GM12878 (cell line): ENCODE measurements at regions not wholly inside any gene's neighbourhood (a gene's known extent, or its start where the extent isn't known, plus 50 kb on each side); places are given as distances from the start of the nearest gene placed in this dataset.

ENCODE experiments used
- ATAC-seq: fragments of 200-7000 bp; cut with Tn5 transposase; 3 replicates; pipeline ENCODE4 v1.9.1; 2020; ENCODE audit warnings: mild to moderate bottlenecking, moderate library complexity
- BruUV-seq: library from RNA; stranded (reverse); fragments of 400-500 nt; replicated peaks from 2 replicates; lab custom pipeline; 2021; lab: Mats Ljungman, UMichigan
- CTCF ChIA-PET: fragments of 300-600 bp; sonication (Branson Sonifier 250); formaldehyde crosslinking; extraction: SDS; loops from one replicate; lab custom pipeline; 2021; ENCODE audit warnings: inconsistent platforms; lab: Yijun Ruan, JAX
- POLR2A ChIA-PET: fragments of 350-600 bp; formaldehyde crosslinking; extraction: SDS; loops from one replicate; lab custom pipeline; 2021; ENCODE audit warnings: inconsistent platforms; lab: Charles Lee
- RAD21 ChIA-PET: fragments of 300-600 bp; sonication (Branson Sonifier 250); formaldehyde crosslinking; loops from one replicate; lab custom pipeline; 2023; ENCODE audit warnings: antibody characterized with exemption; ENCODE audit not compliant: unreplicated experiment; lab: Charles Lee
- SMC1A ChIA-PET: fragments of 300-600 bp; sonication (Branson Sonifier 250); formaldehyde crosslinking; loops from one replicate; lab custom pipeline; 2023; ENCODE audit not compliant: unreplicated experiment, uncharacterized antibody; lab: Charles Lee
- DNase-seq: peaks from one replicate; pipeline ENCODE4 v3.0.0-alpha.2; 2011; ENCODE audit warnings: low read depth, low spot score
- FAIRE-seq: peaks from 3 replicates; lab custom pipeline; 2011; peaks lifted over from hg19 to GRCh38; lab: Jason Lieb, UNC
- H2AFZ ChIP-seq: 2 replicates; pipeline ENCODE4 v1.6.0; 2011; ENCODE audit warnings: low read depth, low read length, control low read depth; ENCODE audit not compliant: control insufficient read depth
- H3K27ac ChIP-seq: 2 replicates; pipeline ENCODE4 v1.5.1; 2011; ENCODE audit warnings: control low read depth; ENCODE audit not compliant: control insufficient read depth, insufficient read depth
- H3K27me3 ChIP-seq, 2 experiments: replicated peaks in 1 of 2; 2 replicates each; pipeline versions ENCODE4 v1.6.0 to v1.6.1; 2011; ENCODE audit warnings: low read length in 1 of 2; ENCODE audit not compliant: control insufficient read depth in 2 of 2, insufficient read depth in 2 of 2
- H3K36me3 ChIP-seq, 2 experiments: 2 replicates each; pipeline ENCODE4 v1.5.1; 2011; ENCODE audit warnings: low read length in 1 of 2; ENCODE audit not compliant: control insufficient read depth in 2 of 2, insufficient read depth in 2 of 2
- H3K4me1 ChIP-seq: 2 replicates; pipeline ENCODE4 v1.6.1; 2011; ENCODE audit warnings: mild to moderate bottlenecking, low read length, moderate library complexity, mixed read lengths; ENCODE audit not compliant: control insufficient read depth, insufficient read depth
- H3K4me2 ChIP-seq: 2 replicates; pipeline ENCODE4 v1.6.0; 2011; ENCODE audit warnings: control low read depth; ENCODE audit not compliant: control insufficient read depth, insufficient read depth
- H3K4me3 ChIP-seq: fragments of 200-600 bp; sonication (generic); 2 replicates; pipeline ENCODE4 v1.5.1; 2016
- H3K79me2 ChIP-seq: 2 replicates; pipeline ENCODE4 v1.6.0; 2011; ENCODE audit warnings: low read length; ENCODE audit not compliant: control insufficient read depth, insufficient read depth
- H3K9ac ChIP-seq: 2 replicates; pipeline ENCODE4 v1.8.0; 2011; ENCODE audit warnings: low read length, control low read depth, mixed read lengths; ENCODE audit not compliant: control insufficient read depth, insufficient read depth
- H3K9me3 ChIP-seq: replicated peaks from 3 replicates; pipeline ENCODE4 v1.5.1; 2011; ENCODE audit warnings: mild to moderate bottlenecking, low read length; ENCODE audit not compliant: control insufficient read depth, insufficient read depth
- H4K20me1 ChIP-seq: 2 replicates; pipeline ENCODE4 v1.6.0; 2011; ENCODE audit not compliant: control insufficient read depth, insufficient read depth
- BRCA1 ChIP-seq: IDR thresholded peaks from 2 replicates; pipeline ENCODE4 v1.6.1; 2011; ENCODE audit warnings: low read depth, low read length, improper control_type of control experiment
- CEBPB ChIP-seq, 2 experiments: fragments of 150-350 bp in 1 of 2; IDR thresholded peaks; 2 replicates each; pipeline ENCODE4 v1.6.1; 2012 to 2014; ENCODE audit warnings: low read depth in 2 of 2, low read length in 2 of 2, borderline replicate concordance in 1 of 2, inconsistent platforms in 1 of 2
- EP300 ChIP-seq, 2 experiments: fragments of 150-350 bp in 1 of 2; IDR thresholded peaks; 2 replicates each; pipeline ENCODE4 v1.6.1; 2011 to 2012; ENCODE audit warnings: low read depth in 2 of 2, low read length in 2 of 2, borderline replicate concordance in 1 of 2, improper control_type of control experiment in 1 of 2, inconsistent platforms in 1 of 2; ENCODE audit not compliant: control insufficient read depth in 1 of 2
- IKZF1 ChIP-seq: fragments of 450-650 bp; conservative IDR thresholded peaks from 2 replicates; pipeline ENCODE4 v1.6.1; 2017; ENCODE audit warnings: antibody characterized with exemption, mild to moderate bottlenecking
- KDM1A ChIP-seq: fragments of 200-600 bp; sonication (generic); IDR thresholded peaks from 2 replicates; pipeline ENCODE4 v1.6.1; 2016; ENCODE audit warnings: borderline replicate concordance
- NR2C2 ChIP-seq: IDR thresholded peaks from 2 replicates; pipeline ENCODE4 v1.6.1; 2011; ENCODE audit warnings: borderline replicate concordance, low read depth; ENCODE audit not compliant: control insufficient read depth, insufficient read length
- NRF1 ChIP-seq: conservative IDR thresholded peaks from 2 replicates; pipeline ENCODE4 v1.6.1; 2011; ENCODE audit warnings: mild to moderate bottlenecking, low read depth, low read length, improper control_type of control experiment
- RAD21 ChIP-seq: IDR thresholded peaks from 2 replicates; pipeline ENCODE4 v1.6.1; 2011; ENCODE audit warnings: mild to moderate bottlenecking, low read depth, low read length, moderate library complexity; ENCODE audit not compliant: insufficient read depth
- RCOR1 ChIP-seq: conservative IDR thresholded peaks from 2 replicates; pipeline ENCODE4 v1.6.1; 2012; ENCODE audit warnings: low read depth, low read length, improper control_type of control experiment
- SMARCA5 ChIP-seq: fragments of 450-650 bp; IDR thresholded peaks from 2 replicates; pipeline ENCODE4 v1.6.1; 2017; ENCODE audit warnings: mild to moderate bottlenecking
- SUZ12 ChIP-seq: fragments of 200-600 bp; sonication (generic); IDR thresholded peaks from one replicate; pipeline ENCODE4 v1.6.1; 2018; ENCODE audit warnings: antibody characterized with exemption, mild to moderate bottlenecking; ENCODE audit not compliant: unreplicated experiment
- TARDBP ChIP-seq: IDR thresholded peaks from 2 replicates; pipeline ENCODE4 v1.6.1; 2016; ENCODE audit warnings: borderline replicate concordance
- WRNIP1 ChIP-seq: IDR thresholded peaks from 2 replicates; pipeline ENCODE4 v1.6.1; 2011; ENCODE audit warnings: low read depth, low read length, improper control_type of control experiment, borderline replicate concordance
- ZNF274 ChIP-seq: IDR thresholded peaks from one replicate; pipeline ENCODE4 v1.8.0; 2011; ENCODE audit not compliant: insufficient read length, insufficient read depth
- ZNF622 ChIP-seq: fragments of 450-650 bp; IDR thresholded peaks from 2 replicates; pipeline ENCODE4 v1.6.1; 2017; ENCODE audit warnings: mild to moderate bottlenecking, inconsistent platforms
- WGBS: methylation state at CpG from one replicate; pipeline ENCODE4 v1.1.6; 2016; ENCODE audit warnings: low lambda C conversion rate; ENCODE audit not compliant: insufficient replicate concordance, insufficient coverage; ENCODE audit errors: missing lambda C conversion rate; 5-methylcytosine and 5-hydroxymethylcytosine counted together
- in situ Hi-C: fragments of 300-500 bp; cut with MboI; formaldehyde crosslinking; loops from 9 replicates; pipeline ENCODE4 v1.14.3; 2018; ENCODE audit warnings: mixed read lengths
- intact Hi-C: fragments of 100-400 bp; cut with micrococcal nuclease; formaldehyde crosslinking; loops from one replicate; pipeline ENCODE4 v1.14.2; 2022; ENCODE audit not compliant: unreplicated experiment
- TF ChIP-seq, protein P1 (sequence below): fragments of 450-650 bp; formaldehyde crosslinking; IDR thresholded peaks from 2 replicates; pipeline ENCODE4 v1.5.0; 2022; ENCODE audit warnings: mild to moderate bottlenecking, missing genetic modification characterization
- TF ChIP-seq, protein P2 (sequence below): IDR thresholded peaks from 2 replicates; pipeline ENCODE4 v1.6.1; 2011; ENCODE audit warnings: borderline replicate concordance, low read depth, mild to moderate bottlenecking, moderate library complexity, low read length; ENCODE audit not compliant: insufficient read depth, poor library complexity, severe bottlenecking
- TF ChIP-seq, protein P3 (sequence below): IDR thresholded peaks from 2 replicates; pipeline ENCODE4 v1.6.1; 2011; ENCODE audit warnings: low read depth, low read length, improper control_type of control experiment, borderline replicate concordance

DNA sequence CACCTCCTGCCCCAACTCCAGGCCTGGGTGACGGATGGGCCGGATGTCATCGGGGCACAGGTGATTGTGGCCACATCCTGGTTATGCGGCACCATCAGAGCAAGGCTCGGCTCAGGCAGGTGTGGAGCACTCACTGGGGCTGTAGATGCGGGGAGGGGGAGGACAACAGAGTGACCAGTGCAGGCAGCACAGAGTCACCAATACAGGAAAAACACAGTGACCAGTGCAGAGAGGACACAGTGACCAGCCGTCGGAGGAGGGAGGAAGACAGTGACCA lies 209.1 kb downstream of the BRD1 start (continued):
- no peak for TF ChIP-seq SMARCA5
- no peak for TF ChIP-seq IKZF1

DNA sequence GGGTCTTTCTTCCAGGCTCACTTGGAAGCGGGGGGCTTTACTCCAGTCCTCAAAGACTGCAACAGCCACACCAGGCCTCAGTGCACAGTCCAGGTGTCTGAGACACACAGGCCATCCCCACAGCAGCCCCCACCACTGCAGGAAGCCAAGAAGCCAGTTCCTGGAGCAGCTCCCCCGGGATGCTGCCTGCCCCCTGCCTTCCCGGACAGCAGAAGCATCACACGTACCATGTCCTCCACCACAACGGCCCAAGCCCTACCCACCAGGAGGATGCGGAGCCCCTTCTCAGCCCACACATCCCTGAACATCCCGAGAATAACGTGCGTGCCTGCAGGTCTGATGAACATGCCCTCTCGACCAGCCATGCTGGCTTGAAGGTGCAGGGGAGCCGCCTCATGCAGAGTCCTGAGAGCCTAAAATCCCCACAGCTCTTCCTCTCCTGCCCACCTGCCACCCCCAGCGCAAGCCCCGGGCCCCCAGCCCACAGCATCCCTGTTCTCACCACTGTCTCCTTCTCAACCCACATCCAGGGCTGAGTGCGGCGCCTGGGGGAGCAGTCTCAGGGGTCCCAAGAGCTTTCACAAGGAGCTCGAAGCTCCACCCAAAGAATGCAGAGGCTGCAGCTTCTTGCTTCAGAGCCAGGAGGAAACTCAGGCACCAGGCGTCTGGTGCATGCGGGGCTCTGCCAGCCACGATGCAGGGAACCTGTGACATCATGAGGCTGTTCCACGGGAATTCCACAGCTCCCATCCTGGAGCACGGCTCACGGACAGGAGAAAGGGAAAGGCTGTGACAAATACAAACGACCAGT lies 209.6 kb downstream of the BRD1 start:
- SMC1A ChIA-PET = no interaction called here
- H3K9me3 ChIP-seq = no peaks in the 10 kb centered on the region; the same call in 2 of the 3 replicates
- H3K4me2 ChIP-seq = no peak overlapping the region
- H3K36me3 ChIP-seq = no peaks in the 10 kb centered on the region; a peak in 2 of 4 replicates
- CTCF ChIA-PET = no interaction called here
- DNase-seq (no peak), ATAC-seq (no peak), FAIRE-seq (no peak)
- intact Hi-C loops (no loop called here), in situ Hi-C loops (no loop called here)
- no peak overlapping the region for H3K4me3 ChIP-seq
- RAD21 ChIA-PET = no interaction called here
- no peaks in the 10 kb centered on the region for H3K79me2 ChIP-seq
- H3K27me3 ChIP-seq = no peaks in the 10 kb centered on the region
- H3K9ac ChIP-seq = no peak overlapping the region
- no peaks in the 10 kb centered on the region for H4K20me1 ChIP-seq
- WGBS = 71% methylated on average over 22 of the region's 23 CpGs
- no peaks in the 10 kb centered on the region for H3K4me1 ChIP-seq
- no TSS peak for BruUV-seq
- no peak overlapping the region for H3K27ac ChIP-seq
- H2AFZ ChIP-seq = no peak overlapping the region
- POLR2A ChIA-PET = no interaction called here
- TF ChIP-seq WRNIP1 (no peak), ZNF622 (no peak), NRF1 (no peak), CEBPB (IDR thresholded peaks at IDR 0.05; ENCODE audit: borderline replicate concordance in 1 of 2, low read depth in 2 of 2, low read length in 2 of 2) (no peak), RAD21 (no peak), RCOR1 (no peak), BRCA1 (no peak), TARDBP (no peak), ZNF274 (no peak), SUZ12 (no peak), NR2C2 (no peak), KDM1A (no peak), EP300 (IDR thresholded peaks at IDR 0.05; ENCODE audit: borderline replicate concordance in 1 of 2, control insufficient read depth in 1 of 2, low read depth in 2 of 2, low read length in 2 of 2) (no peak)
- TF ChIP-seq, protein P1, sequence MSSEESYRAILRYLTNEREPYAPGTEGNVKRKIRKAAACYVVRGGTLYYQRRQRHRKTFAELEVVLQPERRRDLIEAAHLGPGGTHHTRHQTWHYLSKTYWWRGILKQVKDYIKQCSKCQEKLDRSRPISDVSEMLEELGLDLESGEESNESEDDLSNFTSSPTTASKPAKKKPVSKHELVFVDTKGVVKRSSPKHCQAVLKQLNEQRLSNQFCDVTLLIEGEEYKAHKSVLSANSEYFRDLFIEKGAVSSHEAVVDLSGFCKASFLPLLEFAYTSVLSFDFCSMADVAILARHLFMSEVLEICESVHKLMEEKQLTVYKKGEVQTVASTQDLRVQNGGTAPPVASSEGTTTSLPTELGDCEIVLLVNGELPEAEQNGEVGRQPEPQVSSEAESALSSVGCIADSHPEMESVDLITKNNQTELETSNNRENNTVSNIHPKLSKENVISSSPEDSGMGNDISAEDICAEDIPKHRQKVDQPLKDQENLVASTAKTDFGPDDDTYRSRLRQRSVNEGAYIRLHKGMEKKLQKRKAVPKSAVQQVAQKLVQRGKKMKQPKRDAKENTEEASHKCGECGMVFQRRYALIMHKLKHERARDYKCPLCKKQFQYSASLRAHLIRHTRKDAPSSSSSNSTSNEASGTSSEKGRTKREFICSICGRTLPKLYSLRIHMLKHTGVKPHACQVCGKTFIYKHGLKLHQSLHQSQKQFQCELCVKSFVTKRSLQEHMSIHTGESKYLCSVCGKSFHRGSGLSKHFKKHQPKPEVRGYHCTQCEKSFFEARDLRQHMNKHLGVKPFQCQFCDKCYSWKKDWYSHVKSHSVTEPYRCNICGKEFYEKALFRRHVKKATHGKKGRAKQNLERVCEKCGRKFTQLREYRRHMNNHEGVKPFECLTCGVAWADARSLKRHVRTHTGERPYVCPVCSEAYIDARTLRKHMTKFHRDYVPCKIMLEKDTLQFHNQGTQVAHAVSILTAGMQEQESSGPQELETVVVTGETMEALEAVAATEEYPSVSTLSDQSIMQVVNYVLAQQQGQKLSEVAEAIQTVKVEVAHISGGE = no peak
- TF ChIP-seq, protein P2, sequence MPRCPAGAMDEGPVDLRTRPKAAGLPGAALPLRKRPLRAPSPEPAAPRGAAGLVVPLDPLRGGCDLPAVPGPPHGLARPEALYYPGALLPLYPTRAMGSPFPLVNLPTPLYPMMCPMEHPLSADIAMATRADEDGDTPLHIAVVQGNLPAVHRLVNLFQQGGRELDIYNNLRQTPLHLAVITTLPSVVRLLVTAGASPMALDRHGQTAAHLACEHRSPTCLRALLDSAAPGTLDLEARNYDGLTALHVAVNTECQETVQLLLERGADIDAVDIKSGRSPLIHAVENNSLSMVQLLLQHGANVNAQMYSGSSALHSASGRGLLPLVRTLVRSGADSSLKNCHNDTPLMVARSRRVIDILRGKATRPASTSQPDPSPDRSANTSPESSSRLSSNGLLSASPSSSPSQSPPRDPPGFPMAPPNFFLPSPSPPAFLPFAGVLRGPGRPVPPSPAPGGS = no peak
- TF ChIP-seq, protein P3, sequence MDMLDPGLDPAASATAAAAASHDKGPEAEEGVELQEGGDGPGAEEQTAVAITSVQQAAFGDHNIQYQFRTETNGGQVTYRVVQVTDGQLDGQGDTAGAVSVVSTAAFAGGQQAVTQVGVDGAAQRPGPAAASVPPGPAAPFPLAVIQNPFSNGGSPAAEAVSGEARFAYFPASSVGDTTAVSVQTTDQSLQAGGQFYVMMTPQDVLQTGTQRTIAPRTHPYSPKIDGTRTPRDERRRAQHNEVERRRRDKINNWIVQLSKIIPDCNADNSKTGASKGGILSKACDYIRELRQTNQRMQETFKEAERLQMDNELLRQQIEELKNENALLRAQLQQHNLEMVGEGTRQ = no peak
